Fibroblast of pulmonary artery (primary cell): ENCODE measurements at regions not wholly inside any gene's neighbourhood (a gene's known extent, or its start where the extent isn't known, plus 50 kb on each side); places are given as distances from the start of the nearest gene placed in this dataset.

Experiments
- DNase-seq: peaks from one replicate; pipeline ENCODE4 v3.0.0-alpha.2; 2010; ENCODE audit warnings: low read depth
- H3K4me3 ChIP-seq: replicated peaks from 2 replicates; pipeline ENCODE4 v1.5.1; 2011; ENCODE audit warnings: low read depth, mild to moderate bottlenecking, control low read depth, low read length, moderate library complexity
- TF ChIP-seq, protein P1 (sequence below): IDR thresholded peaks from 2 replicates; pipeline ENCODE4 v1.5.1; 2011; ENCODE audit warnings: mild to moderate bottlenecking, control low read depth, low read length, inconsistent platforms; ENCODE audit errors: missing control alignments

DNA sequence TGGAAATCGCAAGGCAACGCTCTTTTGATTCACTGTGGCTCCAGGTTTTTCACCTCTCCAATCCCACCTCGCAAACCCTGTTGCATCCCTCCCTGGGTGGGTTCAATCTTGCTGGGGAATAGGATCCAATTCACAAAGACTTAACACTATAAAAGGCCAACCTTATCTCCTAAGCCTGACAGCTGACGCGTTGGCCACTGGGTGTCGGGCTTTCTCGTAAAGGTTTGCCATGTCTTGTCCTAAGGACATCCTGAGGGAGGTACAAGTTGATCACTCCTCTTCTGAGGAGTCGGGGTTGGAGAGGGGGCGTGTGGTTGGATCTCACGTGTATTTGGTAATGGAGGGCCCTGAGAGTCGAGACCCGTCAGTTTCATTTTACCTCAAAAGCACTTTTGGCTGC, 112.6 kb upstream of the FZD10 start:
- DNase-seq: no peak
- H3K4me3 ChIP-seq: no peak overlapping the region
- TF ChIP-seq, protein P1, sequence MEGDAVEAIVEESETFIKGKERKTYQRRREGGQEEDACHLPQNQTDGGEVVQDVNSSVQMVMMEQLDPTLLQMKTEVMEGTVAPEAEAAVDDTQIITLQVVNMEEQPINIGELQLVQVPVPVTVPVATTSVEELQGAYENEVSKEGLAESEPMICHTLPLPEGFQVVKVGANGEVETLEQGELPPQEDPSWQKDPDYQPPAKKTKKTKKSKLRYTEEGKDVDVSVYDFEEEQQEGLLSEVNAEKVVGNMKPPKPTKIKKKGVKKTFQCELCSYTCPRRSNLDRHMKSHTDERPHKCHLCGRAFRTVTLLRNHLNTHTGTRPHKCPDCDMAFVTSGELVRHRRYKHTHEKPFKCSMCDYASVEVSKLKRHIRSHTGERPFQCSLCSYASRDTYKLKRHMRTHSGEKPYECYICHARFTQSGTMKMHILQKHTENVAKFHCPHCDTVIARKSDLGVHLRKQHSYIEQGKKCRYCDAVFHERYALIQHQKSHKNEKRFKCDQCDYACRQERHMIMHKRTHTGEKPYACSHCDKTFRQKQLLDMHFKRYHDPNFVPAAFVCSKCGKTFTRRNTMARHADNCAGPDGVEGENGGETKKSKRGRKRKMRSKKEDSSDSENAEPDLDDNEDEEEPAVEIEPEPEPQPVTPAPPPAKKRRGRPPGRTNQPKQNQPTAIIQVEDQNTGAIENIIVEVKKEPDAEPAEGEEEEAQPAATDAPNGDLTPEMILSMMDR: no peak

DNA sequence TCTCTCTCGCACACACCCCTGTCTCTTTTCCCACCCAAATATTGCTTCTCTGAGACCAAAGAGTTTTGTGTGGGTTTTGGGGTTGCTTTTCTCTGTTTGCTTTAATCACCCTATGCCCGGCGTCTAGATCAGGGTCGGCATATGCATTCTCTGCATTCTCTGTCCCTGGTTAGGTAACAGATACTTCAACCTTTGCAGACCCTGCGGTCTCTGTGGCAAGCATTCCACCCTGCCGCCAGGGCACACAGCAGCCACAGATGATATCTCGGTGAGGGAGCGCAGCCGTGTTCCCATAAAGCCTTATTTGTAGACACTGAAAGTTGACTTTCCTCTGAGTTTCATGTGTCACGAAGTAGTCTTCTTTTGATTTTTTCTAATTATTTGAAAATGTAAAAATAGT, 110.4 kb upstream of the FZD10 start:
- no peak overlapping the region for H3K4me3 ChIP-seq
- DNase-seq: no peak
- TF ChIP-seq, protein P1: no peak

DNA sequence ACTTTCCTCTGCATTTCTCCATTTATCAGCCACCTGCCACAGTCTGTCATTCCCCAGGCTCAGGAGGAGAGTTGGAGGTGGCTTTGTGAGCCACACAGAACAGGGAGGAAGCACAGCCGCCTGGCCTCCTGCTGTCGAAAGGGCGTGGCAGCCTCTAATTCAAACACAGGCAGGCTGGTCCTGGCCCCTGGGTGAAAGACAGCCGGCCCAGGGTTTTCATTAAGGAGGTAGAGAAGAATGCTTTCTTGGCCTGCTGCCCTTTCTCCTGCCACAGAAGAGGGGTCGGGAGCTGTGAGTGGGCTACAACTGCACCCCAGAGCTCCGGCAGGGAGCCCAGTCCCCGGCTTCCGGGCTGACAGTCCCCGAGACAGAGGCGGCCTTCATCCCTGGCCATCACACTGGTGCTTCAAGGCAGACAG, 108.6 kb upstream of the FZD10 start:
- no peak overlapping the region for H3K4me3 ChIP-seq
- no peak for DNase-seq
- TF ChIP-seq, protein P1: no peak

DNA sequence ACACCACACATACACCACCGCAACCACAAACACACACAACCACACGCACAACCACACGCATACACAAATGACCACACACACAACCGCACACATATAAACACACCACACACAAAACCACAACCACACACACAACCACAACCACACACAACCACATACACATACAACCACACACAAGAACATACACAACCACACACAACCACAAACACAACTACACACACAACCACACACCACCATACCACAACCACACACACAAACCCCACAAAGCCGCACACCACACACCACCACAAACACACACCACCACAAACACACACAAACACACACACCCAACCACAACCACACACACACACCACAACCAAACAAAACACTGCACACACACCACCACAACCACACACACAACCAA, 107.5 kb upstream of the FZD10 start:
- TF ChIP-seq, protein P1: no peak
- no peak overlapping the region for H3K4me3 ChIP-seq
- no peak for DNase-seq

DNA sequence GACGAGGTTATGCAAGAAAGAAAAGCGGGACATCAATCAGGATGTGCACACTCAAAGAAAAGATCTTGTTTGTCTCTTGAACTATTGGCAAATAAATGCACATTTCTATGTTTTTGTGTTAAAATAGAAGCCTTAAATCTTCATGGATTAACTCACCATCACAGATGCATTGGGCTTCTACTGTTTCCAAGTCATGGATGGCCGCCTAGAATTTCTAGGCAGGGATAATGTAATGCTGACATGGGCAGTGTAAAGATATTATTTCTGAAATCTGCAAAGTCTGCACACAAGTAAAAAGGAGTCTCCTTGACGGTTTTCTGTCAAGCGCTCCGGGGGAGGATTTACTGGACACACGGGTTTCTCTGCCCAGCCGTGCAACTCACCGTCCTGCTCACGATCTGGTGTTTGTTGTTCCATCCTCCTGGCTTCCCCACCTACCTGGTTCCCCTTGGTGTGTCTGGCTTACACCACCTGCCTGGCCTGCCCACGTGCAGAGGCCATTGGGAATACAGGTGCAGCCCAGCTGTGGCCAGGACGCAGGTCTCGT, 103.3 kb upstream of the FZD10 start:
- H3K4me3 ChIP-seq: no peak overlapping the region

DNA sequence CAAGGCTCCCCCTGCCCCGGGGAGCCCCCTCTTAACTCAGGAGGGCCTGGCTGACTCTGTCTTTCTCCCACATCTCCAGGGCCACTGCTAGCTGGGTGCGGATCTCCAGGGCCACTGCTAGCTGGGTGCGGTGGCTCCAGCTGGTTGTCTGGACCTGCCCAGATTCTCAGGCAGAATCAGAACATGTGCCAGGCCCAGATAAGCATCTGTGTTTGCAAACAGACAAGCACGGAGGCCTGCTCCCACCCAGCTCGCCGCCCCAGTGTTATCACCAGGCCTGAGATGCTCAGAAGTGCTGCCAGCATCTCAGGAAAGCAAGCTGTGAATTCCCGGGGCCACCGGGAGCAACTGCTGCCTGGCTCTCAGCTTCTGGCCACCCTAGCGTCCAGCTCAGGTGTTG, 98.4 kb upstream of the FZD10 start:
- no peak for DNase-seq
- TF ChIP-seq, protein P1: no peak
- H3K4me3 ChIP-seq: no peak overlapping the region

More for the DNA sequence above, 103.3 kb upstream of the FZD10 start:
- TF ChIP-seq, protein P1: no peak
- no peak for DNase-seq

DNA sequence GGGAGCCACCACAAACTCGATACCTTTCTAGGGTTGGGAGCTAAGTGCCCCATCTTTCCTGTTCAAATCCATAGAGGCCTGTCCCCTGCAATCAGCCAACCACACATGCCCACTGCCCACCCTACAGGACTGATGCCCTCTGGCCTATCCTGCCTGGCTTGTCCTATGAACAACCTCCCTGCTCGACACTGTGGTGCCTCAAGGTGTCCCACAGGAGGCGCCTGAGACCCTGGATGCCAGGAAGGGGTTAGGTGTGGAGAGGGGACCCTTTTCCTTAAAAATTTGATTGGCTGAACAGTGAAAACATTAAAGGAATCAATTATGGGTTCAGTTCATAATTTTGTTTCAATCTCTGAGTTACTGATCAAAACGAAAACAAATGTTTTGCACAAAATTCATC, 97.3 kb upstream of the FZD10 start:
- DNase-seq: no peak
- TF ChIP-seq, protein P1: no peak
- H3K4me3 ChIP-seq: no peak overlapping the region
